ENCODE measurements at regions not wholly inside any gene's neighbourhood (a gene's known extent, or its start where the extent isn't known, plus 50 kb on each side); places are given as distances from the start of the nearest gene placed in this dataset.

GRCh38 chr3:106488331-106488730 is 619.5 kb upstream of the CBLB start:
- ATAC-seq (replicated peaks in 1 of 4) (no peak), DNase-seq (no peak)
- ChIA-PET CTCF (interaction anchor here in 1 of 2 donors (0.5 kb wide), 1 partner anchor 122 kb away, joined by 3 read pairs; no protein-coding TSS in a partner anchor), POLR2A (no interaction called here)
- 92% methylated on average over 4 of the region's 6 CpGs for whole genome bisulfite sequencing (ENCODE audit: insufficient coverage)
- no peaks in the 10 kb centered on the region for H3K4me1 ChIP-seq (ENCODE audit: control insufficient read depth in 1 of 2, extremely low read depth in 1 of 2, insufficient read depth in 2 of 2, low read length in 2 of 2)
- H3K4me3 ChIP-seq (ENCODE audit: control insufficient read depth in 1 of 2, extremely low read depth in 1 of 2, low read length in 1 of 2), result no peak overlapping the region
- H3K9me3 ChIP-seq, result no peaks in the 10 kb centered on the region
- no peak overlapping the region for H3K4me3 Mint-ChIP-seq
- no peaks in the 10 kb centered on the region for H3K27me3 Mint-ChIP-seq
- H3K36me3 ChIP-seq (ENCODE audit: control insufficient read depth in 2 of 2, extremely low read depth in 1 of 2, insufficient read depth in 1 of 2, low read length in 1 of 2), result no peaks in the 10 kb centered on the region
- no peaks in the 10 kb centered on the region for H3K9me3 Mint-ChIP-seq
- no peaks in the 10 kb centered on the region for H3K36me3 Mint-ChIP-seq
- no peaks in the 10 kb centered on the region for H3K4me1 Mint-ChIP-seq
- no peak overlapping the region for H3K27ac Mint-ChIP-seq
- H3K27ac ChIP-seq (ENCODE audit: low read length), result no peak overlapping the region
- no peaks in the 10 kb centered on the region for H3K27me3 ChIP-seq (replicated peaks in 1 of 2; ENCODE audit: control insufficient read depth in 2 of 2, extremely low read depth in 1 of 2, insufficient read depth in 2 of 2, low read length in 1 of 2)

- no peak overlapping the region for H3K27ac Mint-ChIP-seq
- no peak overlapping the region for H3K4me3 Mint-ChIP-seq
- no peak for ATAC-seq (replicated peaks in 1 of 4)
- no peak overlapping the region for H3K27ac ChIP-seq (ENCODE audit: low read length)
- H3K4me1 ChIP-seq (ENCODE audit: control insufficient read depth in 1 of 2, extremely low read depth in 1 of 2, insufficient read depth in 2 of 2, low read length in 2 of 2), result no peaks in the 10 kb centered on the region
- no peak overlapping the region for H3K4me3 ChIP-seq (ENCODE audit: control insufficient read depth in 1 of 2, extremely low read depth in 1 of 2, low read length in 1 of 2)
- no peaks in the 10 kb centered on the region for H3K36me3 Mint-ChIP-seq
- CTCF ChIA-PET, result no interaction called here
- H3K9me3 Mint-ChIP-seq, result no peaks in the 10 kb centered on the region
- no peaks in the 10 kb centered on the region for H3K36me3 ChIP-seq (ENCODE audit: control insufficient read depth in 2 of 2, extremely low read depth in 1 of 2, insufficient read depth in 1 of 2, low read length in 1 of 2)
- POLR2A ChIA-PET, result no interaction called here
- H3K27me3 ChIP-seq (replicated peaks in 1 of 2; ENCODE audit: control insufficient read depth in 2 of 2, extremely low read depth in 1 of 2, insufficient read depth in 2 of 2, low read length in 1 of 2), result no peaks in the 10 kb centered on the region
- H3K4me1 Mint-ChIP-seq, result no peaks in the 10 kb centered on the region
- no peaks in the 10 kb centered on the region for H3K9me3 ChIP-seq
- DNase-seq, result no peak
- no peaks in the 10 kb centered on the region for H3K27me3 Mint-ChIP-seq
Observed at GRCh38 chr3:106491796-106492195, 623.0 kb upstream of the CBLB start.

- Mint-ChIP-seq H3K27me3 (no peaks in the 10 kb centered on the region), H3K9me3 (no peaks in the 10 kb centered on the region), H3K4me1 (peaks cover 0 to 8% (median 0%) of the 10 kb centered on the region in 3 donors), H3K36me3 (no peaks in the 10 kb centered on the region), H3K4me3 (no peak overlapping the region), H3K27ac (no peak overlapping the region)
- no peak overlapping the region for H3K27ac ChIP-seq (ENCODE audit: low read length)
- H3K4me1 ChIP-seq (ENCODE audit: control insufficient read depth in 1 of 2, extremely low read depth in 1 of 2, insufficient read depth in 2 of 2, low read length in 2 of 2), result no peaks in the 10 kb centered on the region
- ATAC-seq (replicated peaks in 1 of 4) (no peak), DNase-seq (no peak)
- H3K9me3 ChIP-seq, result no peaks in the 10 kb centered on the region
- ChIA-PET POLR2A (interaction anchor here in 1 of 2 donors (0.6 kb wide), 1 partner anchor 663 kb away, joined by 3 read pairs; no protein-coding TSS in a partner anchor), CTCF (no interaction called here)
- no peak overlapping the region for H3K4me3 ChIP-seq (ENCODE audit: control insufficient read depth in 1 of 2, extremely low read depth in 1 of 2, low read length in 1 of 2)
- no peaks in the 10 kb centered on the region for H3K36me3 ChIP-seq (ENCODE audit: control insufficient read depth in 2 of 2, extremely low read depth in 1 of 2, insufficient read depth in 1 of 2, low read length in 1 of 2)
- H3K27me3 ChIP-seq (replicated peaks in 1 of 2; ENCODE audit: control insufficient read depth in 2 of 2, extremely low read depth in 1 of 2, insufficient read depth in 2 of 2, low read length in 1 of 2), result no peaks in the 10 kb centered on the region
Observed at GRCh38 chr3:106508331-106508893, 639.6 kb upstream of the CBLB start.

GRCh38 chr3:106510206-106510605 is 641.4 kb upstream of the CBLB start:
- Mint-ChIP-seq H3K27me3 (no peaks in the 10 kb centered on the region), H3K4me3 (no peak overlapping the region), H3K36me3 (no peaks in the 10 kb centered on the region), H3K9me3 (no peaks in the 10 kb centered on the region), H3K4me1 (peaks cover 0 to 8% (median 0%) of the 10 kb centered on the region in 3 donors), H3K27ac (no peak overlapping the region)
- Histone ChIP-seq H3K9me3 (no peaks in the 10 kb centered on the region), H3K27me3 (replicated peaks in 1 of 2; ENCODE audit: control insufficient read depth in 2 of 2, extremely low read depth in 1 of 2, insufficient read depth in 2 of 2, low read length in 1 of 2) (no peaks in the 10 kb centered on the region), H3K36me3 (ENCODE audit: control insufficient read depth in 2 of 2, extremely low read depth in 1 of 2, insufficient read depth in 1 of 2, low read length in 1 of 2) (no peaks in the 10 kb centered on the region), H3K27ac (ENCODE audit: low read length) (no peak overlapping the region), H3K4me3 (ENCODE audit: control insufficient read depth in 1 of 2, extremely low read depth in 1 of 2, low read length in 1 of 2) (no peak overlapping the region), H3K4me1 (ENCODE audit: control insufficient read depth in 1 of 2, extremely low read depth in 1 of 2, insufficient read depth in 2 of 2, low read length in 2 of 2) (no peaks in the 10 kb centered on the region)
- DNase-seq, result no peak
- no peak for ATAC-seq (replicated peaks in 1 of 4)
- ChIA-PET POLR2A (no interaction called here), CTCF (no interaction called here)
- WGBS (ENCODE audit: insufficient coverage), result no CpG with 5 or more reads among the region's 1 CpG

- H3K4me1 Mint-ChIP-seq, result no peaks in the 10 kb centered on the region
- DNase-seq (no peak), ATAC-seq (replicated peaks in 1 of 4) (no peak)
- Histone ChIP-seq H3K27ac (ENCODE audit: low read length) (no peak overlapping the region), H3K9me3 (no peaks in the 10 kb centered on the region), H3K4me1 (ENCODE audit: control insufficient read depth in 1 of 2, extremely low read depth in 1 of 2, insufficient read depth in 2 of 2, low read length in 2 of 2) (no peaks in the 10 kb centered on the region), H3K27me3 (replicated peaks in 1 of 2; ENCODE audit: control insufficient read depth in 2 of 2, extremely low read depth in 1 of 2, insufficient read depth in 2 of 2, low read length in 1 of 2) (no peaks in the 10 kb centered on the region), H3K36me3 (ENCODE audit: control insufficient read depth in 2 of 2, extremely low read depth in 1 of 2, insufficient read depth in 1 of 2, low read length in 1 of 2) (no peaks in the 10 kb centered on the region), H3K4me3 (ENCODE audit: control insufficient read depth in 1 of 2, extremely low read depth in 1 of 2, low read length in 1 of 2) (no peak overlapping the region)
- ChIA-PET POLR2A (no interaction called here), CTCF (interaction anchor here in 1 of 2 donors (0.7 kb wide), 1 partner anchor 130 kb away, joined by 4 read pairs; no protein-coding TSS in a partner anchor)
- H3K27ac Mint-ChIP-seq, result no peak overlapping the region
- H3K4me3 Mint-ChIP-seq, result no peak overlapping the region
- no peaks in the 10 kb centered on the region for H3K27me3 Mint-ChIP-seq
- no CpG with 5 or more reads among the region's 1 CpG for WGBS (ENCODE audit: insufficient coverage)
- H3K9me3 Mint-ChIP-seq, result no peaks in the 10 kb centered on the region
- H3K36me3 Mint-ChIP-seq, result no peaks in the 10 kb centered on the region
Observed at GRCh38 chr3:106512846-106513245, 644.0 kb upstream of the CBLB start.

GRCh38 chr3:106514431-106514830 is 645.6 kb upstream of the CBLB start:
- Mint-ChIP-seq H3K4me1 (no peaks in the 10 kb centered on the region), H3K4me3 (no peak overlapping the region), H3K36me3 (no peaks in the 10 kb centered on the region), H3K27me3 (no peaks in the 10 kb centered on the region), H3K27ac (no peak overlapping the region), H3K9me3 (no peaks in the 10 kb centered on the region)
- Histone ChIP-seq H3K36me3 (ENCODE audit: control insufficient read depth in 2 of 2, extremely low read depth in 1 of 2, insufficient read depth in 1 of 2, low read length in 1 of 2) (no peaks in the 10 kb centered on the region), H3K9me3 (no peaks in the 10 kb centered on the region), H3K4me1 (ENCODE audit: control insufficient read depth in 1 of 2, extremely low read depth in 1 of 2, insufficient read depth in 2 of 2, low read length in 2 of 2) (no peaks in the 10 kb centered on the region), H3K27ac (ENCODE audit: low read length) (no peak overlapping the region), H3K27me3 (replicated peaks in 1 of 2; ENCODE audit: control insufficient read depth in 2 of 2, extremely low read depth in 1 of 2, insufficient read depth in 2 of 2, low read length in 1 of 2) (no peaks in the 10 kb centered on the region), H3K4me3 (ENCODE audit: control insufficient read depth in 1 of 2, extremely low read depth in 1 of 2, low read length in 1 of 2) (no peak overlapping the region)
- WGBS (ENCODE audit: insufficient coverage), result no CpG with 5 or more reads among the region's 4 CpGs
- CTCF ChIA-PET, result no interaction called here
- POLR2A ChIA-PET, result no interaction called here
- no peak for DNase-seq
- ATAC-seq (replicated peaks in 1 of 4), result no peak

- ATAC-seq (replicated peaks in 1 of 4) (no peak), DNase-seq (no peak)
- no peak overlapping the region for H3K4me3 ChIP-seq (ENCODE audit: control insufficient read depth in 1 of 2, extremely low read depth in 1 of 2, low read length in 1 of 2)
- H3K27me3 Mint-ChIP-seq, result no peaks in the 10 kb centered on the region
- no peaks in the 10 kb centered on the region for H3K36me3 ChIP-seq (ENCODE audit: control insufficient read depth in 2 of 2, extremely low read depth in 1 of 2, insufficient read depth in 1 of 2, low read length in 1 of 2)
- H3K9me3 ChIP-seq, result no peaks in the 10 kb centered on the region
- no peak overlapping the region for H3K4me3 Mint-ChIP-seq
- H3K36me3 Mint-ChIP-seq, result no peaks in the 10 kb centered on the region
- H3K4me1 ChIP-seq (ENCODE audit: control insufficient read depth in 1 of 2, extremely low read depth in 1 of 2, insufficient read depth in 2 of 2, low read length in 2 of 2), result no peaks in the 10 kb centered on the region
- H3K4me1 Mint-ChIP-seq, result no peaks in the 10 kb centered on the region
- peaks cover 0 to 9% of the 10 kb centered on the region in 2 experiments for H3K27me3 ChIP-seq (replicated peaks in 1 of 2; ENCODE audit: control insufficient read depth in 2 of 2, extremely low read depth in 1 of 2, insufficient read depth in 2 of 2, low read length in 1 of 2)
- no peak overlapping the region for H3K27ac Mint-ChIP-seq
- no peak overlapping the region for H3K27ac ChIP-seq (ENCODE audit: low read length)
- H3K9me3 Mint-ChIP-seq, result no peaks in the 10 kb centered on the region
- CTCF ChIA-PET, result no interaction called here
- POLR2A ChIA-PET, result no interaction called here
Observed at GRCh38 chr3:106518516-106518915, 649.7 kb upstream of the CBLB start.
